Left ventricle myocardium inferior (tissue), 1 donor: ENCODE measurements at regions not wholly inside any gene's neighbourhood (a gene's known extent, or its start where the extent isn't known, plus 50 kb on each side); places are given as distances from the start of the nearest gene placed in this dataset.

Source experiments
- DNase-seq: peaks from one replicate; pipeline ENCODE4 v3.0.0-alpha.2; 2020
- H3K27ac ChIP-seq: fragments of 200-600 bp; replicated peaks from 2 replicates; pipeline ENCODE4 v1.8.0; 2021
- H3K27me3 ChIP-seq: fragments of 200-600 bp; 2 replicates; pipeline ENCODE4 v1.8.0; 2021; ENCODE audit warnings: low read depth
- H3K36me3 ChIP-seq: fragments of 200-600 bp; 2 replicates; pipeline ENCODE4 v1.8.0; 2021
- H3K4me1 ChIP-seq: fragments of 200-600 bp; 2 replicates; pipeline ENCODE4 v1.8.0; 2021
- H3K4me3 ChIP-seq: fragments of 200-600 bp; 2 replicates; pipeline ENCODE4 v1.8.0; 2021; ENCODE audit warnings: mild to moderate bottlenecking, moderate library complexity
- H3K9me3 ChIP-seq: fragments of 200-600 bp; replicated peaks from 2 replicates; pipeline ENCODE4 v1.8.0; 2021
- intact Hi-C: fragments of 100-400 bp; cut with micrococcal nuclease; formaldehyde crosslinking; loops from one replicate; pipeline ENCODE4 v1.11.0; 2022
- TF ChIP-seq, protein P1 (sequence below): fragments of 200-600 bp; IDR thresholded peaks from 2 replicates; pipeline ENCODE4 v1.8.0; 2021; ENCODE audit warnings: antibody characterized with exemption, mild to moderate bottlenecking, borderline replicate concordance
- donor health status: DM: no; HTN: yes; CAD: no; lungs with severe emphysema.

- Histone ChIP-seq H3K9me3 (peaks cover 39% of the 10 kb centered on the region), H3K36me3 (no peaks in the 10 kb centered on the region), H3K27ac (no peak overlapping the region), H3K4me1 (no peaks in the 10 kb centered on the region), H3K4me3 (no peak overlapping the region), H3K27me3 (no peaks in the 10 kb centered on the region)
- intact Hi-C loops: no loop called here
- TF ChIP-seq, protein P1, sequence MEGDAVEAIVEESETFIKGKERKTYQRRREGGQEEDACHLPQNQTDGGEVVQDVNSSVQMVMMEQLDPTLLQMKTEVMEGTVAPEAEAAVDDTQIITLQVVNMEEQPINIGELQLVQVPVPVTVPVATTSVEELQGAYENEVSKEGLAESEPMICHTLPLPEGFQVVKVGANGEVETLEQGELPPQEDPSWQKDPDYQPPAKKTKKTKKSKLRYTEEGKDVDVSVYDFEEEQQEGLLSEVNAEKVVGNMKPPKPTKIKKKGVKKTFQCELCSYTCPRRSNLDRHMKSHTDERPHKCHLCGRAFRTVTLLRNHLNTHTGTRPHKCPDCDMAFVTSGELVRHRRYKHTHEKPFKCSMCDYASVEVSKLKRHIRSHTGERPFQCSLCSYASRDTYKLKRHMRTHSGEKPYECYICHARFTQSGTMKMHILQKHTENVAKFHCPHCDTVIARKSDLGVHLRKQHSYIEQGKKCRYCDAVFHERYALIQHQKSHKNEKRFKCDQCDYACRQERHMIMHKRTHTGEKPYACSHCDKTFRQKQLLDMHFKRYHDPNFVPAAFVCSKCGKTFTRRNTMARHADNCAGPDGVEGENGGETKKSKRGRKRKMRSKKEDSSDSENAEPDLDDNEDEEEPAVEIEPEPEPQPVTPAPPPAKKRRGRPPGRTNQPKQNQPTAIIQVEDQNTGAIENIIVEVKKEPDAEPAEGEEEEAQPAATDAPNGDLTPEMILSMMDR: no peak
- no peak for DNase-seq
Measured at GRCh38 chr7:109091042-109091441, 521.4 kb downstream of the DNAJB9 start.

- Histone ChIP-seq H3K27ac (no peak overlapping the region), H3K4me1 (no peaks in the 10 kb centered on the region), H3K9me3 (peaks cover 29% of the 10 kb centered on the region), H3K36me3 (no peaks in the 10 kb centered on the region), H3K27me3 (no peaks in the 10 kb centered on the region), H3K4me3 (no peak overlapping the region)
- intact Hi-C loops: no loop called here
- TF ChIP-seq, protein P1: no peak
- DNase-seq: no peak
Measured at GRCh38 chr7:109092268-109092667, 522.6 kb downstream of the DNAJB9 start.

DNA sequence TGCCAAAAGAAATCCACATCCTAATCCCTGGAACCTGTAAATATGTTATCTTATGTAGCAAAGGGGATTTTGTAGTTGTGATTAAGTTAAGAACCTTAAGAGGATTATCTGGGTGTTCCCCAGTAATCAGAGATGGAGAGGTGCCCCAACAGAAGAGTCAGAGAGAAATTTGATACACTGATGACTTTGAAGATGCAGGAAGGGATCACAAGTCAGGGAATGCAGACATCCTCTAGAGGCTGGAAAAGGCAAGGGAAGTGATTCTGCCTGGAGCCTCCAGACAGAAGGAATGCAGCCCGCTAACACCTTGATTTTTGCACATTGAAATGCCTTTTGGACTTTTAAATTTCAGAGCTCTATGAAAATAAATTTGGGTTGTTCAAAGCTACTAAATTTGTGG is 531.7 kb downstream of the DNAJB9 start:
- TF ChIP-seq, protein P1: no peak
- intact Hi-C loops: no loop called here
- Histone ChIP-seq H3K4me1 (no peaks in the 10 kb centered on the region), H3K27me3 (no peaks in the 10 kb centered on the region), H3K9me3 (peaks cover 11% of the 10 kb centered on the region), H3K36me3 (no peaks in the 10 kb centered on the region), H3K27ac (no peak overlapping the region), H3K4me3 (no peak overlapping the region)
- DNase-seq: no peak

DNA sequence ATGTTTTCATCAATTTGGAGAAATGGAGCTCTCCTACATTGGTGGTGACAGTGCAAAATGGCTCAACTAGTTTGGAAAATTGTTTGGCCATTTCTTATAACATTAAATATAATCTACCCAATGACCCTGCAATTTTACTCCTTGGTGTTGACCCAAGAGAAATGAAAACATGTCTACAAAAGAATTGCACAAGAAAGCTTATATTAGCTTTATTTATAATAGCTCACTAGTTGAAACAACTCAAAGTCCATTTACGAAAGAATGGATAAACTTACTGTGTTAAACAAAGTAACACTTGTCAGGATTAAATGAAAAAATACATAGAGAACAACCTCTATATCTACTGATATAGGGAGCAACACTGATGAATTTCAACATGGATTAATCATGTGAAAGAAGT is 539.9 kb downstream of the DNAJB9 start:
- no peak for DNase-seq
- H3K27ac ChIP-seq: no peak overlapping the region
- H3K9me3 ChIP-seq: no peaks in the 10 kb centered on the region
- intact Hi-C loops: no loop called here
- H3K4me3 ChIP-seq: no peak overlapping the region
- TF ChIP-seq, protein P1: no peak
- H3K4me1 ChIP-seq: no peaks in the 10 kb centered on the region
- no peaks in the 10 kb centered on the region for H3K27me3 ChIP-seq
- no peaks in the 10 kb centered on the region for H3K36me3 ChIP-seq

DNA sequence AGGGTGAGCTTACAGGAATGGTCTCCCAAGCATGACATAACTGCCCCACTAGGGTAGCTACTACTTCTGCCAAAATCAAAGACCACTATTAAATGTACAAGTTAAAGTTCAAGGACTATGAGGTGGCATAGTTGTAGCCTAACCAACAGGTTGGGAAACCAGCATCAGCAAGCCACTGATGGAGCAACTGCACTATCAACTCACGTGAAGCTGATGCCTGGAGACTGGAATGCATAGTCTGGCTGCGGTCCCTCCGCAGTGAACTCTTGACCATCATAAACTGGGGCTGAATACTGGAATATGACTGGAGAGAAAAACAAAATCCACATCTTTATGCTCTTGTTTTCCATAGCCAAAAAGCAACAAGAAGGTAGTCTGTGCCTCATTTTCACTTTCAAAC is 541.4 kb downstream of the DNAJB9 start:
- DNase-seq: no peak
- Histone ChIP-seq H3K9me3 (no peaks in the 10 kb centered on the region), H3K36me3 (no peaks in the 10 kb centered on the region), H3K27ac (no peak overlapping the region), H3K27me3 (no peaks in the 10 kb centered on the region), H3K4me3 (no peak overlapping the region), H3K4me1 (no peaks in the 10 kb centered on the region)
- TF ChIP-seq, protein P1: no peak
- intact Hi-C loops: no loop called here
